IMR-90 (cell line): ENCODE measurements at regions not wholly inside any gene's neighbourhood (a gene's known extent, or its start where the extent isn't known, plus 50 kb on each side); places are given as distances from the start of the nearest gene placed in this dataset.

Source experiments
- ATAC-seq: fragments of 200-7000 bp; cut with Tn5 transposase; 2 replicates; pipeline ENCODE4 v1.9.1; 2020; ENCODE audit warnings: low read depth, mild to moderate bottlenecking, moderate library complexity
- BruUV-seq: library from RNA; stranded (reverse); fragments of 400-500 nt; replicated peaks from 2 replicates; lab custom pipeline; 2021; lab: Mats Ljungman, UMichigan
- CTCF ChIA-PET: fragments of 300-600 bp; formaldehyde crosslinking; extraction: SDS; loops from one replicate; lab custom pipeline; 2021; ENCODE audit warnings: antibody characterized with exemption; lab: Yijun Ruan, JAX
- POLR2A ChIA-PET: fragments of 300-600 bp; sonication (Branson Sonifier 250); formaldehyde crosslinking; loops from one replicate; lab custom pipeline; 2022; ENCODE audit warnings: antibody characterized with exemption; ENCODE audit not compliant: unreplicated experiment; lab: Charles Lee
- DNase-seq: peaks from one replicate; pipeline ENCODE4 v3.0.0; 2013
- H2AFZ ChIP-seq: replicated peaks from 2 replicates; pipeline ENCODE3; 2013; ENCODE audit warnings: low read length, mild to moderate bottlenecking; ENCODE audit not compliant: poor library complexity
- H2AK5ac ChIP-seq: 2 replicates; pipeline ENCODE4 v1.6.1; 2013; ENCODE audit warnings: low read depth, low read length, inconsistent platforms
- H2AK9ac ChIP-seq: replicated peaks from 2 replicates; pipeline ENCODE3; 2013; ENCODE audit warnings: mild to moderate bottlenecking, low read depth, low read length, moderate library complexity; ENCODE audit not compliant: poor library complexity
- H2BK120ac ChIP-seq: 2 replicates; pipeline ENCODE4 v1.6.1; 2013; ENCODE audit warnings: low read depth, low read length, inconsistent platforms
- H2BK15ac ChIP-seq: 3 replicates; pipeline ENCODE4 v1.6.1; 2013; ENCODE audit warnings: low read depth, low read length, inconsistent platforms
- H2BK20ac ChIP-seq: 2 replicates; pipeline ENCODE4 v1.6.1; 2013; ENCODE audit warnings: low read depth, mild to moderate bottlenecking, inconsistent platforms, low read length, moderate library complexity
- H2BK5ac ChIP-seq: 2 replicates; pipeline ENCODE4 v1.6.1; 2013; ENCODE audit warnings: mild to moderate bottlenecking, low read depth, low read length, inconsistent platforms; ENCODE audit not compliant: poor library complexity, severe bottlenecking
- H3K14ac ChIP-seq: replicated peaks from 2 replicates; pipeline ENCODE4 v1.6.1; 2013; ENCODE audit warnings: low read depth, low read length, inconsistent platforms
- H3K18ac ChIP-seq: 2 replicates; pipeline ENCODE4 v1.6.1; 2013; ENCODE audit warnings: low read depth, low read length, control low read depth
- H3K23ac ChIP-seq: 2 replicates; pipeline ENCODE4 v1.6.1; 2013; ENCODE audit warnings: low read depth, low read length, inconsistent platforms
- H3K27ac ChIP-seq: 2 replicates; pipeline ENCODE4 v1.5.1; 2013; ENCODE audit warnings: mild to moderate bottlenecking, control low read depth, low read length; ENCODE audit not compliant: insufficient read depth
- H3K27me3 ChIP-seq: 2 replicates; pipeline ENCODE4 v1.6.1; 2013; ENCODE audit warnings: low read length; ENCODE audit not compliant: control insufficient read depth, insufficient read depth
- H3K36me3 ChIP-seq: 2 replicates; pipeline ENCODE4 v1.6.1; 2013; ENCODE audit warnings: low read length, mixed read lengths; ENCODE audit not compliant: control insufficient read depth, insufficient read depth
- H3K4ac ChIP-seq: 2 replicates; pipeline ENCODE4 v1.6.1; 2013; ENCODE audit warnings: low read depth, low read length, inconsistent platforms
- H3K4me1 ChIP-seq: 2 replicates; pipeline ENCODE4 v1.6.1; 2013; ENCODE audit warnings: low read length, mixed read lengths; ENCODE audit not compliant: control insufficient read depth, insufficient read depth
- H3K4me2 ChIP-seq: 2 replicates; pipeline ENCODE4 v1.6.1; 2013; ENCODE audit warnings: low read depth, mild to moderate bottlenecking, control low read depth, low read length, moderate library complexity
- H3K4me3 ChIP-seq: 2 replicates; pipeline ENCODE4 v1.5.1; 2013; ENCODE audit warnings: low read depth, mild to moderate bottlenecking, control low read depth, low read length, moderate library complexity; ENCODE audit not compliant: insufficient read depth
- H3K56ac ChIP-seq: 2 replicates; pipeline ENCODE4 v1.6.1; 2013; ENCODE audit warnings: low read length, inconsistent platforms; ENCODE audit not compliant: insufficient read depth; ENCODE audit errors: extremely low read depth
- H3K79me1 ChIP-seq, 2 experiments: 2 replicates each; pipeline ENCODE4 v1.6.1; 2013; ENCODE audit warnings: low read length in 2 of 2, inconsistent platforms in 1 of 2, low read depth in 1 of 2
- H3K9ac ChIP-seq: 2 replicates; pipeline ENCODE4 v1.6.1; 2013; ENCODE audit warnings: low read depth, low read length, control low read depth
- H3K9me1 ChIP-seq: 2 replicates; pipeline ENCODE4 v1.6.1; 2013; ENCODE audit warnings: low read length, inconsistent platforms; ENCODE audit not compliant: insufficient read depth
- H3K9me3 ChIP-seq: 2 replicates; pipeline ENCODE4 v1.6.1; 2013; ENCODE audit warnings: low read length; ENCODE audit not compliant: control insufficient read depth, insufficient read depth
- H4K20me1 ChIP-seq: 2 replicates; pipeline ENCODE4 v1.6.1; 2013; ENCODE audit warnings: low read length, inconsistent platforms; ENCODE audit not compliant: insufficient read depth
- H4K5ac ChIP-seq: 2 replicates; pipeline ENCODE4 v1.6.1; 2013; ENCODE audit warnings: mild to moderate bottlenecking, low read depth, low read length, control low read depth
- H4K8ac ChIP-seq, 2 experiments: 2 replicates each; pipeline ENCODE4 v1.6.1; 2013; ENCODE audit warnings: low read depth in 2 of 2, low read length in 2 of 2, control low read depth in 1 of 2, inconsistent platforms in 1 of 2
- H4K91ac ChIP-seq: 2 replicates; pipeline ENCODE4 v1.6.1; 2013; ENCODE audit warnings: low read depth, low read length, inconsistent platforms; ENCODE audit not compliant: insufficient read depth
- MAFK ChIP-seq: IDR thresholded peaks from 2 replicates; pipeline ENCODE4 v1.6.1; 2012; ENCODE audit warnings: low read depth, low read length, improper control_type of control experiment
- RAD21 ChIP-seq: IDR thresholded peaks from 2 replicates; pipeline ENCODE4 v1.6.1; 2012; ENCODE audit warnings: low read length, improper control_type of control experiment
- WGBS, 2 experiments: methylation state at CpG; one replicate each; pipeline versions ENCODE4 v1.1.5 to v1.1.7; 2013; ENCODE audit warnings: missing lambda C conversion rate in 2 of 2; ENCODE audit not compliant: insufficient read length in 1 of 2; ENCODE audit errors: extremely low coverage in 2 of 2; 5-methylcytosine and 5-hydroxymethylcytosine counted together
- dilution Hi-C: fragments of 300-500 bp; cut with HindIII; formaldehyde crosslinking; loops from one replicate; pipeline ENCODE4 v1.14.3; 2018; ENCODE audit warnings: low sequenced_read_pairs; ENCODE audit not compliant: unreplicated experiment
- in situ Hi-C: fragments of 300-500 bp; cut with MboI; formaldehyde crosslinking; loops from 3 replicates; pipeline ENCODE4 v1.14.3; 2019; ENCODE audit warnings: low sequenced_read_pairs, inconsistent platforms, mixed read lengths
- intact Hi-C: fragments of 100-400 bp; cut with micrococcal nuclease; formaldehyde crosslinking; loops from 2 replicates; pipeline ENCODE4 v1.10.0; 2022

DNA sequence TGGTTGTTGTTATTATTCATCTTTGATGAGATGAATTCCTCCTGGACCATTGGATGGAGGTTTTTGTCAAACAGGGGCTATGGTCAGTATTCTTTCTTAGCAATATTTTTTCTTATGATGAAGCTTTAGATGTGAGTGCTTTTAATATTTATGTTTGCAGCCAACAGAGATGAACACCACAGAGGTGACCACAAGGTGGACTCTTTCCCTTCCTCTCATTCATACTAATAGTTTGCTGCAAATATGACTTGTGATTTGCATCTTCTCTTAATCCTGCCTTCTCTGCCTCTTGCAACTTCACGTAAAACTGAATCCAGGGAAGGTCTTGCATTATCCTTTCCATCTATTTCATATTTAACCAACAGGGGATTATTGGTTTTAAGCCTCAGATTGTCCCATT, 473.1 kb upstream of the UBE2E2 start:
- Histone ChIP-seq H3K18ac (no peak overlapping the region), H3K9me3 (peaks cover 7% of the 10 kb centered on the region; the same call in 1 of the 2 replicates), H2BK120ac (no peak overlapping the region), H3K9me1 (no peaks in the 10 kb centered on the region), H4K8ac (no peak overlapping the region), H3K27me3 (no peaks in the 10 kb centered on the region), H2BK5ac (no peak overlapping the region), H2AFZ (no peak overlapping the region), H3K4me2 (no peak overlapping the region), H4K5ac (no peak overlapping the region), H3K4ac (no peak overlapping the region), H3K14ac (no peak overlapping the region), H2BK15ac (no peak overlapping the region), H3K56ac (no peak overlapping the region), H3K36me3 (no peaks in the 10 kb centered on the region), H3K9ac (no peak overlapping the region), H4K20me1 (no peaks in the 10 kb centered on the region), H2AK5ac (no peak overlapping the region), H3K4me3 (no peak overlapping the region), H3K4me1 (no peaks in the 10 kb centered on the region), H2AK9ac (no peak overlapping the region), H2BK20ac (no peak overlapping the region), H4K91ac (no peak overlapping the region), H3K23ac (no peak overlapping the region), H3K79me1 (no peaks in the 10 kb centered on the region), H3K27ac (no peak overlapping the region)
- ChIA-PET CTCF (no interaction called here), POLR2A (no interaction called here)
- TF ChIP-seq MAFK (no peak), RAD21 (peak; percentile 2; the same call in 1 of the 2 replicates)
- no CpG with 5 or more reads among the region's 1 CpG for WGBS, 2 experiments
- ATAC-seq (no peak), DNase-seq (peak; percentile 0)
- BruUV-seq = no TSS peak
- dilution Hi-C loops = no loop called here
- in situ Hi-C loops = no loop called here
- intact Hi-C loops = no loop called here
